GM12878 (cell line): ENCODE measurements at regions not wholly inside any gene's neighbourhood (a gene's known extent, or its start where the extent isn't known, plus 50 kb on each side); places are given as distances from the start of the nearest gene placed in this dataset.

Experiments
- ATAC-seq: fragments of 200-7000 bp; cut with Tn5 transposase; 3 replicates; pipeline ENCODE4 v1.9.1; 2020; ENCODE audit warnings: mild to moderate bottlenecking, moderate library complexity
- BruUV-seq: library from RNA; stranded (reverse); fragments of 400-500 nt; replicated peaks from 2 replicates; lab custom pipeline; 2021; lab: Mats Ljungman, UMichigan
- CTCF ChIA-PET: fragments of 300-600 bp; sonication (Branson Sonifier 250); formaldehyde crosslinking; extraction: SDS; loops from one replicate; lab custom pipeline; 2021; ENCODE audit warnings: inconsistent platforms; lab: Yijun Ruan, JAX
- POLR2A ChIA-PET: fragments of 350-600 bp; formaldehyde crosslinking; extraction: SDS; loops from one replicate; lab custom pipeline; 2021; ENCODE audit warnings: inconsistent platforms; lab: Charles Lee
- RAD21 ChIA-PET: fragments of 300-600 bp; sonication (Branson Sonifier 250); formaldehyde crosslinking; loops from one replicate; lab custom pipeline; 2023; ENCODE audit warnings: antibody characterized with exemption; ENCODE audit not compliant: unreplicated experiment; lab: Charles Lee
- SMC1A ChIA-PET: fragments of 300-600 bp; sonication (Branson Sonifier 250); formaldehyde crosslinking; loops from one replicate; lab custom pipeline; 2023; ENCODE audit not compliant: unreplicated experiment, uncharacterized antibody; lab: Charles Lee
- DNase-seq: peaks from one replicate; pipeline ENCODE4 v3.0.0-alpha.2; 2011; ENCODE audit warnings: low read depth, low spot score
- FAIRE-seq: peaks from 3 replicates; lab custom pipeline; 2011; peaks lifted over from hg19 to GRCh38; lab: Jason Lieb, UNC
- H2AFZ ChIP-seq: 2 replicates; pipeline ENCODE4 v1.6.0; 2011; ENCODE audit warnings: low read depth, low read length, control low read depth; ENCODE audit not compliant: control insufficient read depth
- H3K27ac ChIP-seq: 2 replicates; pipeline ENCODE4 v1.5.1; 2011; ENCODE audit warnings: control low read depth; ENCODE audit not compliant: control insufficient read depth, insufficient read depth
- H3K27me3 ChIP-seq, 2 experiments: replicated peaks in 1 of 2; 2 replicates each; pipeline versions ENCODE4 v1.6.0 to v1.6.1; 2011; ENCODE audit warnings: low read length in 1 of 2; ENCODE audit not compliant: control insufficient read depth in 2 of 2, insufficient read depth in 2 of 2
- H3K36me3 ChIP-seq, 2 experiments: 2 replicates each; pipeline ENCODE4 v1.5.1; 2011; ENCODE audit warnings: low read length in 1 of 2; ENCODE audit not compliant: control insufficient read depth in 2 of 2, insufficient read depth in 2 of 2
- H3K4me1 ChIP-seq: 2 replicates; pipeline ENCODE4 v1.6.1; 2011; ENCODE audit warnings: mild to moderate bottlenecking, low read length, moderate library complexity, mixed read lengths; ENCODE audit not compliant: control insufficient read depth, insufficient read depth
- H3K4me2 ChIP-seq: 2 replicates; pipeline ENCODE4 v1.6.0; 2011; ENCODE audit warnings: control low read depth; ENCODE audit not compliant: control insufficient read depth, insufficient read depth
- H3K4me3 ChIP-seq: fragments of 200-600 bp; sonication (generic); 2 replicates; pipeline ENCODE4 v1.5.1; 2016
- H3K79me2 ChIP-seq: 2 replicates; pipeline ENCODE4 v1.6.0; 2011; ENCODE audit warnings: low read length; ENCODE audit not compliant: control insufficient read depth, insufficient read depth
- H3K9ac ChIP-seq: 2 replicates; pipeline ENCODE4 v1.8.0; 2011; ENCODE audit warnings: low read length, control low read depth, mixed read lengths; ENCODE audit not compliant: control insufficient read depth, insufficient read depth
- H3K9me3 ChIP-seq: replicated peaks from 3 replicates; pipeline ENCODE4 v1.5.1; 2011; ENCODE audit warnings: mild to moderate bottlenecking, low read length; ENCODE audit not compliant: control insufficient read depth, insufficient read depth
- H4K20me1 ChIP-seq: 2 replicates; pipeline ENCODE4 v1.6.0; 2011; ENCODE audit not compliant: control insufficient read depth, insufficient read depth
- ATF7 ChIP-seq: fragments of 450-650 bp; IDR thresholded peaks from 2 replicates; pipeline ENCODE4 v1.6.1; 2016; ENCODE audit warnings: low read depth, mild to moderate bottlenecking
- BCL11A ChIP-seq: IDR thresholded peaks from 2 replicates; pipeline ENCODE4 v1.6.1; 2011; ENCODE audit warnings: low read depth, low read length
- BMI1 ChIP-seq: fragments of 450-650 bp; IDR thresholded peaks from 2 replicates; pipeline ENCODE4 v1.6.1; 2016; ENCODE audit warnings: mild to moderate bottlenecking, moderate library complexity, borderline replicate concordance
- EZH2 ChIP-seq: IDR thresholded peaks from 2 replicates; pipeline ENCODE4 v1.6.1; 2012; ENCODE audit warnings: low read depth, mild to moderate bottlenecking, control low read depth, inconsistent platforms, low read length, borderline replicate concordance; ENCODE audit not compliant: control insufficient read depth
- MEF2A ChIP-seq: IDR thresholded peaks from 2 replicates; pipeline ENCODE4 v1.6.1; 2011; ENCODE audit warnings: low read depth, mild to moderate bottlenecking, low read length, moderate library complexity; ENCODE audit not compliant: insufficient read depth
- NR2C1 ChIP-seq: fragments of 450-650 bp; IDR thresholded peaks from 2 replicates; pipeline ENCODE4 v1.6.1; 2017; ENCODE audit warnings: antibody characterized with exemption, mild to moderate bottlenecking, moderate library complexity
- NRF1 ChIP-seq: conservative IDR thresholded peaks from 2 replicates; pipeline ENCODE4 v1.6.1; 2011; ENCODE audit warnings: mild to moderate bottlenecking, low read depth, low read length, improper control_type of control experiment
- RAD51 ChIP-seq: fragments of 450-650 bp; IDR thresholded peaks from 2 replicates; pipeline ENCODE4 v1.6.1; 2016; ENCODE audit warnings: moderate library complexity, mild to moderate bottlenecking, inconsistent platforms
- SIN3A ChIP-seq: IDR thresholded peaks from 2 replicates; pipeline ENCODE4 v1.6.1; 2012; ENCODE audit warnings: low read depth, low read length, improper control_type of control experiment
- SMAD1 ChIP-seq: fragments of 450-650 bp; IDR thresholded peaks from 2 replicates; pipeline ENCODE4 v1.6.1; 2018; ENCODE audit warnings: mild to moderate bottlenecking, low read depth; ENCODE audit not compliant: partially characterized antibody
- SREBF2 ChIP-seq: IDR thresholded peaks from 2 replicates; pipeline ENCODE4 v1.6.1; 2012; ENCODE audit warnings: mild to moderate bottlenecking, low read length
- STAT3 ChIP-seq: IDR thresholded peaks from 2 replicates; pipeline ENCODE4 v1.6.1; 2011; ENCODE audit warnings: low read depth, low read length, improper control_type of control experiment
- TCF7 ChIP-seq: IDR thresholded peaks from 2 replicates; pipeline ENCODE4 v1.6.1; 2014; ENCODE audit warnings: antibody characterized with exemption, borderline replicate concordance
- YY1 ChIP-seq: IDR thresholded peaks from 2 replicates; pipeline ENCODE4 v1.6.1; 2011; ENCODE audit warnings: low read depth, mild to moderate bottlenecking, low read length
- ZNF217 ChIP-seq: fragments of 450-650 bp; IDR thresholded peaks from 2 replicates; pipeline ENCODE4 v1.6.1; 2017; ENCODE audit warnings: antibody characterized with exemption, mild to moderate bottlenecking
- WGBS: methylation state at CpG from one replicate; pipeline ENCODE4 v1.1.6; 2016; ENCODE audit warnings: low lambda C conversion rate; ENCODE audit not compliant: insufficient replicate concordance, insufficient coverage; ENCODE audit errors: missing lambda C conversion rate; 5-methylcytosine and 5-hydroxymethylcytosine counted together
- in situ Hi-C: fragments of 300-500 bp; cut with MboI; formaldehyde crosslinking; loops from 9 replicates; pipeline ENCODE4 v1.14.3; 2018; ENCODE audit warnings: mixed read lengths
- intact Hi-C: fragments of 100-400 bp; cut with micrococcal nuclease; formaldehyde crosslinking; loops from one replicate; pipeline ENCODE4 v1.14.2; 2022; ENCODE audit not compliant: unreplicated experiment
- TF ChIP-seq, protein P1 (sequence below): fragments of 450-650 bp; IDR thresholded peaks from 2 replicates; pipeline ENCODE4 v1.6.1; 2017; ENCODE audit warnings: low read depth, mild to moderate bottlenecking, moderate library complexity
- TF ChIP-seq, protein P2 (sequence below): fragments of 450-650 bp; IDR thresholded peaks from 2 replicates; pipeline ENCODE4 v1.6.1; 2016; ENCODE audit warnings: mild to moderate bottlenecking
- TF ChIP-seq, protein P3 (sequence below): fragments of 450-650 bp; IDR thresholded peaks from 2 replicates; pipeline ENCODE4 v1.6.1; 2017; ENCODE audit warnings: mild to moderate bottlenecking

DNA sequence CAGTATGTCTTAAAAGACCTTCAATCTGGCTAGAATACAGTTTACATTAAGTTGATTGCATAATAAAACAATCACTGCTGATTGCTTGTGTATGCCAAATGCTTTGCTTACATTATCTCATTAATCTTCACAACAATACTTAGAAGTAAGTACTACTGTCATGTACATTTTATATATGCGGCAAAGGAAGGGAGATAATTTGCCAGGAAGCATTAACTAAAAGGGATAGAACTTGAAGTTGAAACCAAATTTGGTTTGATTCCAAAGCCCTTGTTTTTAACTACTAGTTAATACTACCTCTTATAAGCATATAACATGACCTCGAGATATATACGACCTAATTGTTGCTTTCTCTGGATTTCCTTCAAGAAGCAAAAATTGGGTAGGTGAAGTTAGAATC is 155.8 kb downstream of the NTMT2 start:
- WGBS, result 60% methylated on average over 3 of the region's 3 CpGs

DNA sequence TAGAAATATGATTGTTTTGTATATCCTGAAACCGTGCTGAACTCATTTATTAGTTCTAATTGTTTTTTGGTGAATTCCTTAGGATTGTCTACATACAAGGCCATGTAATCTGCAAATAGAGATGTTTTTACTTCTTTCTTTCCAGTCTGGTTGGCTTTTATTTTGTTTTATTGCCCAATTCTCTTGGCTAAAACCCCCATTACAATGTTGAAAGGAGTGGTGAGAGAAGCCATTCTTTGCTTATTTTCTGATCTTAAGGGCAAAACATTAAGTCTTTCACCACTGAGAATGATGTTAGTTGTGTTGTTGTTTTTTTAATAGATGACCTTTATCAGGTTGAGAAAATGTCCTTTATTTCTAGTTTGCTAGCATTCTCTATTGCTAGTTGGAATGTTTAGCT is 157.3 kb downstream of the NTMT2 start:
- H4K20me1 ChIP-seq, result no peaks in the 10 kb centered on the region
- WGBS, result 3% methylated on average over 1 of the region's 1 CpG
- no peaks in the 10 kb centered on the region for H3K27me3 ChIP-seq
- H3K4me3 ChIP-seq, result no peak overlapping the region
- no peak overlapping the region for H3K4me2 ChIP-seq
- no TSS peak for BruUV-seq
- no peak overlapping the region for H3K9ac ChIP-seq
- ChIA-PET RAD21 (no interaction called here), POLR2A (interaction anchor here (1.6 kb wide), 1 partner anchor 229 kb away, joined by 4 read pairs; the partner anchor contains the start of gene KIFAP3), CTCF (no interaction called here), SMC1A (interaction anchor here (0.5 kb wide), 1 partner anchor 64 kb away, joined by 3 read pairs; no protein-coding TSS in a partner anchor)
- no peak overlapping the region for H2AFZ ChIP-seq
- H3K79me2 ChIP-seq, result no peaks in the 10 kb centered on the region
- ATAC-seq (no peak), FAIRE-seq (no peak), DNase-seq (no peak)
- no peak overlapping the region for H3K27ac ChIP-seq
- H3K9me3 ChIP-seq, result no peaks in the 10 kb centered on the region; the same call in 2 of the 3 replicates
- intact Hi-C loops, result no loop called here
- no peaks in the 10 kb centered on the region for H3K4me1 ChIP-seq
- no peaks in the 10 kb centered on the region for H3K36me3 ChIP-seq
- in situ Hi-C loops, result no loop called here
- no peak for TF ChIP-seq ZNF217
- no peak for TF ChIP-seq BCL11A
- no peak for TF ChIP-seq TCF7
- TF ChIP-seq NRF1, result no peak
- TF ChIP-seq NR2C1, result no peak
- TF ChIP-seq RAD51, result no peak
- no peak for TF ChIP-seq SIN3A
- TF ChIP-seq, protein P1, sequence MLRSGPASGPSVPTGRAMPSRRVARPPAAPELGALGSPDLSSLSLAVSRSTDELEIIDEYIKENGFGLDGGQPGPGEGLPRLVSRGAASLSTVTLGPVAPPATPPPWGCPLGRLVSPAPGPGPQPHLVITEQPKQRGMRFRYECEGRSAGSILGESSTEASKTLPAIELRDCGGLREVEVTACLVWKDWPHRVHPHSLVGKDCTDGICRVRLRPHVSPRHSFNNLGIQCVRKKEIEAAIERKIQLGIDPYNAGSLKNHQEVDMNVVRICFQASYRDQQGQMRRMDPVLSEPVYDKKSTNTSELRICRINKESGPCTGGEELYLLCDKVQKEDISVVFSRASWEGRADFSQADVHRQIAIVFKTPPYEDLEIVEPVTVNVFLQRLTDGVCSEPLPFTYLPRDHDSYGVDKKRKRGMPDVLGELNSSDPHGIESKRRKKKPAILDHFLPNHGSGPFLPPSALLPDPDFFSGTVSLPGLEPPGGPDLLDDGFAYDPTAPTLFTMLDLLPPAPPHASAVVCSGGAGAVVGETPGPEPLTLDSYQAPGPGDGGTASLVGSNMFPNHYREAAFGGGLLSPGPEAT, result no peak
- TF ChIP-seq, protein P2, sequence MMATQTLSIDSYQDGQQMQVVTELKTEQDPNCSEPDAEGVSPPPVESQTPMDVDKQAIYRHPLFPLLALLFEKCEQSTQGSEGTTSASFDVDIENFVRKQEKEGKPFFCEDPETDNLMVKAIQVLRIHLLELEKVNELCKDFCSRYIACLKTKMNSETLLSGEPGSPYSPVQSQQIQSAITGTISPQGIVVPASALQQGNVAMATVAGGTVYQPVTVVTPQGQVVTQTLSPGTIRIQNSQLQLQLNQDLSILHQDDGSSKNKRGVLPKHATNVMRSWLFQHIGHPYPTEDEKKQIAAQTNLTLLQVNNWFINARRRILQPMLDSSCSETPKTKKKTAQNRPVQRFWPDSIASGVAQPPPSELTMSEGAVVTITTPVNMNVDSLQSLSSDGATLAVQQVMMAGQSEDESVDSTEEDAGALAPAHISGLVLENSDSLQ, result no peak
- no peak for TF ChIP-seq BMI1
- TF ChIP-seq MEF2A, result no peak

More for the DNA sequence above, 155.8 kb downstream of the NTMT2 start:
- H3K9ac ChIP-seq, result no peak overlapping the region
- ChIA-PET SMC1A (no interaction called here), POLR2A (no interaction called here), RAD21 (no interaction called here), CTCF (no interaction called here)
- TF ChIP-seq SREBF2 (no peak), YY1 (no peak), SMAD1 (no peak), STAT3 (no peak), ATF7 (no peak), EZH2 (no peak)
- TF ChIP-seq, protein P3, sequence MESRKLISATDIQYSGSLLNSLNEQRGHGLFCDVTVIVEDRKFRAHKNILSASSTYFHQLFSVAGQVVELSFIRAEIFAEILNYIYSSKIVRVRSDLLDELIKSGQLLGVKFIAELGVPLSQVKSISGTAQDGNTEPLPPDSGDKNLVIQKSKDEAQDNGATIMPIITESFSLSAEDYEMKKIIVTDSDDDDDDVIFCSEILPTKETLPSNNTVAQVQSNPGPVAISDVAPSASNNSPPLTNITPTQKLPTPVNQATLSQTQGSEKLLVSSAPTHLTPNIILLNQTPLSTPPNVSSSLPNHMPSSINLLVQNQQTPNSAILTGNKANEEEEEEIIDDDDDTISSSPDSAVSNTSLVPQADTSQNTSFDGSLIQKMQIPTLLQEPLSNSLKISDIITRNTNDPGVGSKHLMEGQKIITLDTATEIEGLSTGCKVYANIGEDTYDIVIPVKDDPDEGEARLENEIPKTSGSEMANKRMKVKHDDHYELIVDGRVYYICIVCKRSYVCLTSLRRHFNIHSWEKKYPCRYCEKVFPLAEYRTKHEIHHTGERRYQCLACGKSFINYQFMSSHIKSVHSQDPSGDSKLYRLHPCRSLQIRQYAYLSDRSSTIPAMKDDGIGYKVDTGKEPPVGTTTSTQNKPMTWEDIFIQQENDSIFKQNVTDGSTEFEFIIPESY, result no peak
- H3K4me3 ChIP-seq, result no peak overlapping the region
- H3K79me2 ChIP-seq, result no peaks in the 10 kb centered on the region
- in situ Hi-C loops, result no loop called here
- no peaks in the 10 kb centered on the region for H4K20me1 ChIP-seq
- BruUV-seq, result no TSS peak
- no peaks in the 10 kb centered on the region; the same call in 2 of the 3 replicates for H3K9me3 ChIP-seq
- intact Hi-C loops, result no loop called here
- H3K27ac ChIP-seq, result no peak overlapping the region
- no peak overlapping the region for H2AFZ ChIP-seq
- H3K27me3 ChIP-seq, result no peaks in the 10 kb centered on the region
- FAIRE-seq, result no peak
- H3K36me3 ChIP-seq, result no peaks in the 10 kb centered on the region
- no peak for DNase-seq
- ATAC-seq, result no peak
- H3K4me2 ChIP-seq, result no peak overlapping the region
- no peaks in the 10 kb centered on the region for H3K4me1 ChIP-seq
